ENCODE measurements at regions not wholly inside any gene's neighbourhood (a gene's known extent, or its start where the extent isn't known, plus 50 kb on each side); places are given as distances from the start of the nearest gene placed in this dataset.

GRCh38 chr3:25915673-25916072 is 125.8 kb downstream of the OXSM start (continued):
- TF ChIP-seq HINFP (tag; conservative IDR thresholded peaks at IDR 0.05; ENCODE audit: low read depth) = no peak
- TF ChIP-seq ARID3A (IDR thresholded peaks at IDR 0.05; ENCODE audit: borderline replicate concordance, low read depth, low read length) = no peak
- peak; percentile 50 for TF ChIP-seq NFE2 (IDR thresholded peaks at IDR 0.05; ENCODE audit: low read depth)
- TF ChIP-seq HDAC6 (IDR thresholded peaks at IDR 0.05; ENCODE audit: low read depth, low read length) = no peak
- TF ChIP-seq U2AF2 (optimal IDR thresholded peaks at IDR 0.05; ENCODE audit: low read depth, low read length) = no peak
- TF ChIP-seq FOXA3 (CRISPR knock-in tag; conservative IDR thresholded peaks at IDR 0.05 in 1 of 2, IDR thresholded peaks at IDR 0.05 in 1 of 2) = no peak
- no peak for TF ChIP-seq NR2C1 (IDR thresholded peaks at IDR 0.05)
- TF ChIP-seq NR2C1 (tag; IDR thresholded peaks at IDR 0.05) = no peak
- no peak for TF ChIP-seq ETV5 (CRISPR knock-in tag; IDR thresholded peaks at IDR 0.05; ENCODE audit: low read depth)
- TF ChIP-seq ZSCAN32 (CRISPR knock-in tag; IDR thresholded peaks at IDR 0.05) = no peak
- TF ChIP-seq SMARCE1 (IDR thresholded peaks at IDR 0.05) = no peak

All from K562 (cell line).